ENCODE measurements at regions not wholly inside any gene's neighbourhood (a gene's known extent, or its start where the extent isn't known, plus 50 kb on each side); places are given as distances from the start of the nearest gene placed in this dataset.

DNA sequence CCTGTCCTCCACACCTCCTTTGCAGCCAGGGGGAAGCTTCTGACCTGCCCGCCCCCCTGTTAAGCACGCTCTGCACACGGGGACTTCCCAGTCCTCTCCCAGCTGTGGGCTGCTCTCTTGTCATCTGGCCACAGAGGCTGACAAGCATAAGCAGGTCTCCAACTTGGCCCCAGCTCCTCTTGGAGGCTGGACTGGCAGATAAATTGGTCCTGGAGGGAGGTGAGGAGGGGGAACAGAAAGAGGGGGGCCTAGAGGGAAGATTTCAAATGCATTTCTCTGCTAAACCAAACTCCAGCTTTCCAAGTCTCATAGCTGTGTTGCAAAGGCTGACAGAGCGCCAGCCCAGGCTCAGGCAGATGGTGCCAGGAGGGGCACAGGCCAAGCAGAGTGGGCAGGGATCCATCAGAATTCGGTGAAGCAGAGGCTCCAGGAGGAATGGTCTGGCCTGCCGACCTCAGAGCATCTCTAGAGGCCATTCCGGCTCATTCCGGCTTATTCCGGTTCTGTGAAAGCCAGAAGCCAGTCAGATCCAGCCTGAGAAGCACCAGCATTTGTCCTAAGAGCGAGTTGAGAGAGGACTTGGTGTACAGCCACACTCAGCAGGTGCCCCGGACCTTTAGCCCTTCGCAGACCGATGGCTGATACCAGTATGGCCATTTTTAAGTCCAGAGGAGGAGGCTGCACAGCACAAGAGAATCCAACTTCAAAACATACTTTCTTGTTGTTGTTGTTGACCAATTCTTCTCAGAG is 508.9 kb upstream of the MYT1L start:
- no peaks in the 10 kb centered on the region for H3K27me3 Mint-ChIP-seq
- no peaks in the 10 kb centered on the region for H3K36me3 Mint-ChIP-seq
- no peaks in the 10 kb centered on the region for H3K9me3 Mint-ChIP-seq
- H3K4me3 Mint-ChIP-seq = no peak overlapping the region
- H3K27ac Mint-ChIP-seq = no peak overlapping the region
- H3K4me1 Mint-ChIP-seq = no peaks in the 10 kb centered on the region

GRCh38 chr2:2839393-2839781 is 508.3 kb upstream of the MYT1L start:
- Mint-ChIP-seq H3K27ac (no peak overlapping the region), H3K4me3 (no peak overlapping the region), H3K9me3 (no peaks in the 10 kb centered on the region), H3K27me3 (no peaks in the 10 kb centered on the region), H3K4me1 (no peaks in the 10 kb centered on the region), H3K36me3 (no peaks in the 10 kb centered on the region)

- Mint-ChIP-seq H3K27me3 (no peaks in the 10 kb centered on the region), H3K4me1 (no peaks in the 10 kb centered on the region), H3K36me3 (no peaks in the 10 kb centered on the region), H3K9me3 (no peaks in the 10 kb centered on the region), H3K27ac (no peak overlapping the region), H3K4me3 (no peak overlapping the region)
These were observed 507.4 kb upstream of the MYT1L start for GRCh38 chr2:2838548-2838845.

- Mint-ChIP-seq H3K4me1 (no peaks in the 10 kb centered on the region), H3K4me3 (no peak overlapping the region), H3K27ac (no peak overlapping the region), H3K36me3 (no peaks in the 10 kb centered on the region), H3K27me3 (no peaks in the 10 kb centered on the region), H3K9me3 (no peaks in the 10 kb centered on the region)
These were observed 506.9 kb upstream of the MYT1L start for GRCh38 chr2:2837746-2838547.

- Mint-ChIP-seq H3K9me3 (no peaks in the 10 kb centered on the region), H3K4me3 (no peak overlapping the region), H3K36me3 (no peaks in the 10 kb centered on the region), H3K27ac (no peak overlapping the region), H3K4me1 (no peaks in the 10 kb centered on the region), H3K27me3 (no peaks in the 10 kb centered on the region)
These were observed 505.4 kb upstream of the MYT1L start for GRCh38 chr2:2836343-2837070.

DNA sequence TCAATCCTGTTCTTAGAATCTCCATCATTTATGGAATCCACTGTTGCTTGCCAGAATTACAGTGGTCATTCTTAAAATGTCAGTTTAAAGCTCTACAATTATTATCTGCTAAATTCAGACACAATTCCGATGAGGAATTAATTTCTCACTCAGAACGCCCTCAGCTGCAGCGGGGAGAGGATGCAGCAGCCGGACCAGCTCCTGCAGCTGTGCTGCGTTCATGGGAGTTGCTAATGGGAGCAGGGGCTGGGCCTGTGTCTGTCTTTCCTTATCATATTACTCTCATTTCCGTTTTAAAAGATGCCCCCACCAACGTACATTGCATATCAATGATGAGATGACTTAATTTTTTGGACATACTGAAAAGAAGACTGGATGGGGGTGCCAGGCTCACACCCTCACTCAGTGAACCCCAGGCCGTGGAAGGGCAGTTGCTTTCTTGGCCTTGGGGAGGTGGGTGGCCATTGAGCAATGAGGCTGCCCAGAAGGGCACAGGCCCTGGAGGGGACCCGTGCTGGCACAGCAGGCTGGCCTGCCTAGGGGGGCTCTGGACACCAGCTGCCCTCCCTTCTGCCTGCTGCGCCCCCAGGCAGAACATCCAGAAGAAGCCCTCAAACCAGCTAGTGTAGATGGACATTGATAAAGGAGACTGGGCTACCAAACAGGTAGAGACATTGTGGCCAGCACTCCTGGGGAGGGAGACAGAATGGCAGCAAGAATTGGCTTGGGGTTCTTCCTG is 503.6 kb upstream of the MYT1L start:
- Mint-ChIP-seq H3K9me3 (no peaks in the 10 kb centered on the region), H3K27me3 (peaks cover 3% of the 10 kb centered on the region), H3K27ac (no peak overlapping the region), H3K4me1 (no peaks in the 10 kb centered on the region), H3K36me3 (no peaks in the 10 kb centered on the region), H3K4me3 (no peak overlapping the region)

- Mint-ChIP-seq H3K4me1 (no peaks in the 10 kb centered on the region), H3K36me3 (no peaks in the 10 kb centered on the region), H3K4me3 (no peak overlapping the region), H3K9me3 (no peaks in the 10 kb centered on the region), H3K27ac (no peak overlapping the region), H3K27me3 (peaks cover 3% of the 10 kb centered on the region)
These were observed 503.0 kb upstream of the MYT1L start for GRCh38 chr2:2834105-2834504.

DNA sequence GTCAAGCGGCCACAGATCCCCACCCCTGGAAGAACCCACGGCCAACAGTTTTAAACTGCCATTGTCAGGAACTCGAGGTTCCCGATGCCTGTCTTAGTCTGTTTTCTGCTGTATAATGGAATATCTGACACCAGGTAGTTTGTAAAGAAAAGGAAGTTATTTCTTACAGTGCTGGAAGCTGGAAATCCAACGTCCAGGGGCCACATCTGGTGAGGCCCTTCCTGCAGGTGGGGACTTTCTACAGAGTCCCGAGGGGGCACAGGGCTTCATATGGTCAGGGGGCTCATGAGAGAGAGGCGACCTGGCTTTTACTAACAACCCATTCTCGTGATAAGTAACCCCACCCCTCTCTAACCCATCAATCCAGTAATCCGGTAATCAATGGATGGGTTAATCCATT is 501.6 kb upstream of the MYT1L start:
- Mint-ChIP-seq H3K4me3 (no peak overlapping the region), H3K4me1 (no peaks in the 10 kb centered on the region), H3K9me3 (no peaks in the 10 kb centered on the region), H3K36me3 (no peaks in the 10 kb centered on the region), H3K27ac (no peak overlapping the region), H3K27me3 (peaks cover 3% of the 10 kb centered on the region)

DNA sequence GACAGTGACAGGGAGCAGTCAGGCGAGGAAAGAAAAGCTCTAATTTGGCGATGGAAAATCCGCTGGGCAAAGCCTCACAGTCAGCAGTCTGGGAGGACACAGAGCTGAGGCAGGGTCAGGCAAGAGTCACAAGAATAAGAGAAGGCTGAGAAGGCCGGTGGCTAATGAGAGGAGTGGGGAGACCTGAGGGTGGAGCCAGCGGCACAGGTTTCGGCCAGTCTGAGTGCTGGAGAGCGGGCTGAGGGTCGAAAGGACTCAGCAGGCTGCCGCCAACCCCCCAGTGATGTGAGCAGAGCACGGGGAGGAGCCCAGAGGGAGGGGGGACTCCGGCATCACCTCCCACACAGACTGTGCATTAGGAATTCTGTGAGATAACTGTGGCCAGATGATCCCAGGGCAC is 500.6 kb upstream of the MYT1L start:
- peaks cover 3% of the 10 kb centered on the region for H3K27me3 Mint-ChIP-seq
- no peaks in the 10 kb centered on the region for H3K9me3 Mint-ChIP-seq
- no peak overlapping the region for H3K4me3 Mint-ChIP-seq
- H3K36me3 Mint-ChIP-seq = no peaks in the 10 kb centered on the region
- no peak overlapping the region for H3K27ac Mint-ChIP-seq
- H3K4me1 Mint-ChIP-seq = no peaks in the 10 kb centered on the region

DNA sequence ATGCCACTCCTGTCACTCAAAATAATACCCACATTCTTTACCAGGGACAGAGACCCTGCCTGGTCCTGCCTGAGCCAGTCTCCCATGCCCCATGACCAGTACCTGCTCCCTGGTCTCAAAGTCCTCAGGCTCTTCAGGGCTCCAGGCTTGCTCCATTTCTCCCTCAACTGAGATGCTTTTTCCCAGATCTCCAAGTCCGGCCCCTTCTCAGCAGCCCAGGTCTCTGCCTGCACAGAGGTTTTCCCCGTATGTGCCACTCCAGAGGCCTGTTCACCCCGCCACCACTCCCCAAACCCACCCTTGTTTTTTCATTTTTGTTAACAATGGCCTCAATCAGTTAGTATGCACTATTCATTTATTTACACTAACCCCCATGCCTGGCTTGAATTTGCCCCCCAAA is 499.5 kb upstream of the MYT1L start:
- Mint-ChIP-seq H3K9me3 (no peaks in the 10 kb centered on the region), H3K27me3 (peaks cover 3% of the 10 kb centered on the region), H3K4me3 (no peak overlapping the region), H3K27ac (no peak overlapping the region), H3K36me3 (no peaks in the 10 kb centered on the region), H3K4me1 (no peaks in the 10 kb centered on the region)

- no peaks in the 10 kb centered on the region for H3K36me3 Mint-ChIP-seq
- H3K9me3 Mint-ChIP-seq = peaks cover 4% of the 10 kb centered on the region
- H3K27me3 Mint-ChIP-seq = peaks cover 7% of the 10 kb centered on the region
- H3K27ac Mint-ChIP-seq = no peak overlapping the region
- H3K4me1 Mint-ChIP-seq = no peaks in the 10 kb centered on the region
- H3K4me3 Mint-ChIP-seq = no peak overlapping the region
These were observed 497.8 kb upstream of the MYT1L start for GRCh38 chr2:2828774-2829368.

- Mint-ChIP-seq H3K9me3 (peaks cover 4% of the 10 kb centered on the region), H3K27me3 (peaks cover 7% of the 10 kb centered on the region), H3K4me3 (no peak overlapping the region), H3K27ac (no peak overlapping the region), H3K4me1 (no peaks in the 10 kb centered on the region), H3K36me3 (no peaks in the 10 kb centered on the region)
These were observed 496.7 kb upstream of the MYT1L start for GRCh38 chr2:2827761-2828221.

GRCh38 chr2:2827046-2827636 is 496.1 kb upstream of the MYT1L start:
- no peak overlapping the region for H3K4me3 Mint-ChIP-seq
- no peaks in the 10 kb centered on the region for H3K36me3 Mint-ChIP-seq
- H3K9me3 Mint-ChIP-seq = peaks cover 8% of the 10 kb centered on the region
- peaks cover 9% of the 10 kb centered on the region for H3K27me3 Mint-ChIP-seq
- H3K4me1 Mint-ChIP-seq = no peaks in the 10 kb centered on the region
- H3K27ac Mint-ChIP-seq = no peak overlapping the region

DNA sequence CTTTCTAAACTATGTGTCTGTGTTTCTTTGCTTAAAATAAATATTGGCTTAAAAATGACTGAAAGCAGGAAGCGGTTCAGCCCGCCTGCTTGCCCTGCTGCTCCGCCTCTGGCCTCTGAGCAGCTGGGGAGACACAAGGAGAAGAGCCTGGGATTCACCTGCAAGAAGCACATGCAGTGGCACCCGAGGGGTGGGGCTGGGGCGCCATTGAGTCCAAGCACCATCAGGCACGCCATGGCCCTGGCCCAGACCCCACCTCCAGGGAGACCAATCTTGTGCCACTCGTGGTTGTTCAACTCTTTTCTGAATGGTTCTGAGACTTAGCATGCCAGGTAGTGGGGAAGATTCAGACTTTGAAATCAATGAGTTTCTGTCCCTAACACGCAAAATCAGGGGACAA is 495.5 kb upstream of the MYT1L start:
- Mint-ChIP-seq H3K9me3 (peaks cover 8% of the 10 kb centered on the region), H3K27ac (no peak overlapping the region), H3K4me1 (no peaks in the 10 kb centered on the region), H3K27me3 (peaks cover 9% of the 10 kb centered on the region), H3K36me3 (no peaks in the 10 kb centered on the region), H3K4me3 (no peak overlapping the region)

- Mint-ChIP-seq H3K27ac (no peak overlapping the region), H3K27me3 (peaks cover 6% of the 10 kb centered on the region), H3K9me3 (peaks cover 12% of the 10 kb centered on the region), H3K4me1 (no peaks in the 10 kb centered on the region), H3K4me3 (no peak overlapping the region), H3K36me3 (no peaks in the 10 kb centered on the region)
These were observed 495.1 kb upstream of the MYT1L start for GRCh38 chr2:2826209-2826551.
